ENCODE measurements at regions not wholly inside any gene's neighbourhood (a gene's known extent, or its start where the extent isn't known, plus 50 kb on each side); places are given as distances from the start of the nearest gene placed in this dataset.

DNA sequence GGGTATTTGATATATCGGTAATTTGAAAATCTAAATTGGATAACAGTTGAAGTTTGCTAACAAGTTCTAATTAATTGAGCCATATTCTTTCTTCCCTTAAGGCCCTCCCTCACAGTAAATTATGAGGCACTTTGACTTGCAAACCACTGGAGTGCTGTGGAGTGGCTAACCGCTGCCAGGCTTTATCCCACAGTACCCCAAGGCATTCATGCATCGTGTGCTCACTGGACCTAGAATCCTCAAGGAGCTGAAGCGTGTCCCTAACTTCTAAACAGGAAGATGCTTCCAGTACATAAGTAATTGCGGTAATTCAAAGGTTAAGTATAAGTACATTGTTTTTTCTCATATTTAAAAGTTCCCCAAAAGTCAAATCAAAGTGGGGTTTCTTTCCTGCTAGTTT is 499.9 kb downstream of the TFAP2A start:
- Histone ChIP-seq H3K4me3 (ENCODE audit: low read length) (no peak overlapping the region), H3K27me3 (ENCODE audit: insufficient read depth, low read length) (no peaks in the 10 kb centered on the region), H3K9me3 (ENCODE audit: low read depth, low read length) (no peaks in the 10 kb centered on the region), H3K4me1 (ENCODE audit: insufficient read depth, low read length) (no peaks in the 10 kb centered on the region)

- Histone ChIP-seq H3K27me3 (ENCODE audit: insufficient read depth, low read length) (no peaks in the 10 kb centered on the region), H3K9me3 (ENCODE audit: low read depth, low read length) (no peaks in the 10 kb centered on the region), H3K4me3 (ENCODE audit: low read length) (no peak overlapping the region), H3K4me1 (ENCODE audit: insufficient read depth, low read length) (no peaks in the 10 kb centered on the region)
Observed at GRCh38 chr6:9901376-9901775, 513.5 kb downstream of the TFAP2A start.

GRCh38 chr6:9896806-9897205 is 518.1 kb downstream of the TFAP2A start:
- H3K4me3 ChIP-seq (ENCODE audit: low read length), result no peak overlapping the region
- H3K27me3 ChIP-seq (ENCODE audit: insufficient read depth, low read length), result no peaks in the 10 kb centered on the region
- H3K9me3 ChIP-seq (ENCODE audit: low read depth, low read length), result no peaks in the 10 kb centered on the region
- H3K4me1 ChIP-seq (ENCODE audit: insufficient read depth, low read length), result no peaks in the 10 kb centered on the region

GRCh38 chr6:9890893-9891292 is 524.0 kb downstream of the TFAP2A start:
- Histone ChIP-seq H3K27me3 (ENCODE audit: insufficient read depth, low read length) (no peaks in the 10 kb centered on the region), H3K9me3 (ENCODE audit: low read depth, low read length) (no peaks in the 10 kb centered on the region), H3K4me3 (ENCODE audit: low read length) (no peak overlapping the region), H3K4me1 (ENCODE audit: insufficient read depth, low read length) (no peaks in the 10 kb centered on the region)

- Histone ChIP-seq H3K27me3 (ENCODE audit: insufficient read depth, low read length) (no peaks in the 10 kb centered on the region), H3K9me3 (ENCODE audit: low read depth, low read length) (no peaks in the 10 kb centered on the region), H3K4me3 (ENCODE audit: low read length) (no peak overlapping the region), H3K4me1 (ENCODE audit: insufficient read depth, low read length) (no peaks in the 10 kb centered on the region)
Observed at GRCh38 chr6:9890469-9890868, 524.4 kb downstream of the TFAP2A start.

DNA sequence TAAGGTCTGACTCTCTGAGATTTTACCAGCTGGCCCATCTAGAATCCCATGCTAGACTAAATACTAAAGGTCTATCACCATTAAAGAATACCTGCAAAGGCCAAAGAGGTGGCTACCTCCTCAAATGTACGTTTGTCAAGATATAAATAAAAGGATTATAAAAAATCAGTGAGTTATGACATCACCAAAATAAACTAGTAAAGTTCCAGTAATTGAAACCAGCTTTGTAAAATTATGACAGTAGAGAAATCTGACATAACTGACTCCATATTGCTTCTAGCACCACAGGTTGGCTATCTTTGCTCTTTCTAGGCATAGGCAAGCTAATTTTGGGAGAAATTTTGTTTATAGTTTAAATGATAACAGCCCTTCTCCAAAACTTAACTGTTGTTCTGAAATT is 536.3 kb downstream of the TFAP2A start:
- no peaks in the 10 kb centered on the region for H3K27me3 ChIP-seq (ENCODE audit: insufficient read depth, low read length)
- no peak overlapping the region for H3K4me3 ChIP-seq (ENCODE audit: low read length)

GRCh38 chr6:9875605-9876353 is 539.1 kb downstream of the TFAP2A start:
- no peaks in the 10 kb centered on the region for H3K27me3 ChIP-seq (ENCODE audit: insufficient read depth, low read length)
- peaks cover 5% of the 10 kb centered on the region for H3K9me3 ChIP-seq (ENCODE audit: low read depth, low read length)
- no peak overlapping the region for H3K4me3 ChIP-seq (ENCODE audit: low read length)
- H3K4me1 ChIP-seq (ENCODE audit: insufficient read depth, low read length), result no peaks in the 10 kb centered on the region

More for the DNA sequence above, 536.3 kb downstream of the TFAP2A start:
- peaks cover 13% of the 10 kb centered on the region for H3K9me3 ChIP-seq (ENCODE audit: low read depth, low read length)
- H3K4me1 ChIP-seq (ENCODE audit: insufficient read depth, low read length), result no peaks in the 10 kb centered on the region

- Histone ChIP-seq H3K4me1 (ENCODE audit: insufficient read depth, low read length) (no peaks in the 10 kb centered on the region), H3K27me3 (ENCODE audit: insufficient read depth, low read length) (no peaks in the 10 kb centered on the region), H3K9me3 (ENCODE audit: low read depth, low read length) (peaks cover 5% of the 10 kb centered on the region), H3K4me3 (ENCODE audit: low read length) (no peak overlapping the region)
Observed at GRCh38 chr6:9862603-9863167, 552.2 kb downstream of the TFAP2A start.

- no peak overlapping the region for H3K4me3 ChIP-seq (ENCODE audit: low read length)
- H3K9me3 ChIP-seq (ENCODE audit: low read depth, low read length), result peaks cover 32% of the 10 kb centered on the region
- H3K4me1 ChIP-seq (ENCODE audit: insufficient read depth, low read length), result no peaks in the 10 kb centered on the region
- no peaks in the 10 kb centered on the region for H3K27me3 ChIP-seq (ENCODE audit: insufficient read depth, low read length)
Observed at GRCh38 chr6:9851541-9852380, 563.1 kb downstream of the TFAP2A start.

GRCh38 chr6:9851006-9851405 is 563.9 kb downstream of the TFAP2A start:
- H3K4me1 ChIP-seq (ENCODE audit: insufficient read depth, low read length), result no peaks in the 10 kb centered on the region
- H3K9me3 ChIP-seq (ENCODE audit: low read depth, low read length), result peaks cover 40% of the 10 kb centered on the region
- no peaks in the 10 kb centered on the region for H3K27me3 ChIP-seq (ENCODE audit: insufficient read depth, low read length)
- H3K4me3 ChIP-seq (ENCODE audit: low read length), result no peak overlapping the region

- H3K27me3 ChIP-seq (ENCODE audit: insufficient read depth, low read length), result no peaks in the 10 kb centered on the region
- H3K9me3 ChIP-seq (ENCODE audit: low read depth, low read length), result peaks cover 23% of the 10 kb centered on the region
- H3K4me3 ChIP-seq (ENCODE audit: low read length), result no peak overlapping the region
- no peaks in the 10 kb centered on the region for H3K4me1 ChIP-seq (ENCODE audit: insufficient read depth, low read length)
Observed at GRCh38 chr6:9848094-9848493, 566.8 kb downstream of the TFAP2A start.

DNA sequence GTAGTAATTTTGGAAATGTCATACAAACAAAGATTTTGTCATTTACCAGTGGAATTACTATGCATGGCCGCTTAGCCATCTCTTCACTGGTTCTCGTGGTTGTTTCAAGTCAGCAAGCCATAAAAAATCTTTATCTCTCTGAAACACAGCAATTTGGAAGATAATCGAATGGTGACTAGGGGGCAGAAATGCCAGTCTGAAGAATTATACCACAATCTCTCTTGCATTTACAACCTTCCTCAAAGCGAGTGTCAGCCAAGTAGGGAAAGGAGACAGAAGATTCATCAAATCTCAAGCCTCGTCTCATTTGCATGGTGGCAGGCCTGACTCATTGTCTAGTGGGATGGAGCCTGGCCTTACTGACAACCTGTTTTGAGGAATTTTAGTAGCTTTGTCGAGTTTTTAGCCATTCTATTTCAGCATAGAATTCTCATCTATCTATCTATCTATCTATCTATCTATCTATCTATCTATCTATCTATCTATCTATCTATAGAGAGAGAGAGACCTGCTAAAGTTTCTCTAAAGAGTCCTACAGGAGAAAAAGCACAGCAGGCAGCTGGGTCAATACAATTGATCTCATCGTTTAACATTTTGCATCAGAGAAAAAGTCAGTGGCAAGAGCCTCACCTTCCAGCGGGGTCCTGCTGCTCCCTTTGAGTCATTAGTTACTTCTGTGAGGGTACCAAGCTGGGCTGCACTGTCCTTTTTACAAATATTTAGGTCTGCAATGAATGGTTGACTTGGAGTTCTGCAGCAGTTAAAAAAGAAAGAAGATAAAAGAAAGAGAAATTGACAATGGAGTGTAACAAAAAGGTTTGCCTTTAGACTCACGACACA is 572.8 kb downstream of the TFAP2A start:
- peaks cover 20% of the 10 kb centered on the region for H3K9me3 ChIP-seq (ENCODE audit: low read depth, low read length)
- no peak overlapping the region for H3K4me3 ChIP-seq (ENCODE audit: low read length)
- H3K4me1 ChIP-seq (ENCODE audit: insufficient read depth, low read length), result no peaks in the 10 kb centered on the region
- no peaks in the 10 kb centered on the region for H3K27me3 ChIP-seq (ENCODE audit: insufficient read depth, low read length)

DNA sequence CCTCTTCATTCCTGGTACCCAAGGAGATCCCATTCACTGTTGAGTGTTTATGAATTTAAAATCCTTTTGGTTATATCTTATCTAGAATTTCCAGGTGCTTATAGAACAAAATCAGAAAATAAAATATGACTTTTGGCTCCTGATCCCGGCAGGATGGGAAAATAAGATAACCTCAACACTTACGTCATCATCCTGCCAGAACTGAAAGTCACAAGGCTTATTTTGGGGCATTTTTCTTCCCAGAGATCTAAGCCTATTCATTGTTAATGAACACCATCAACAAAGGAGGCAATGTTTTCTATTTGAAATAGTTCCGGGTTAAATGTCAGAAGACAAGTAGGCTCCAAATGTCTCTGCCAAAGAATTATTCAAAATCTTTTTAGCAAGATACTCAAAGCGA is 580.6 kb downstream of the TFAP2A start:
- H3K9me3 ChIP-seq (ENCODE audit: low read depth, low read length), result no peaks in the 10 kb centered on the region
- no peaks in the 10 kb centered on the region for H3K27me3 ChIP-seq (ENCODE audit: insufficient read depth, low read length)
- no peak overlapping the region for H3K4me3 ChIP-seq (ENCODE audit: low read length)
- no peaks in the 10 kb centered on the region for H3K4me1 ChIP-seq (ENCODE audit: insufficient read depth, low read length)

DNA sequence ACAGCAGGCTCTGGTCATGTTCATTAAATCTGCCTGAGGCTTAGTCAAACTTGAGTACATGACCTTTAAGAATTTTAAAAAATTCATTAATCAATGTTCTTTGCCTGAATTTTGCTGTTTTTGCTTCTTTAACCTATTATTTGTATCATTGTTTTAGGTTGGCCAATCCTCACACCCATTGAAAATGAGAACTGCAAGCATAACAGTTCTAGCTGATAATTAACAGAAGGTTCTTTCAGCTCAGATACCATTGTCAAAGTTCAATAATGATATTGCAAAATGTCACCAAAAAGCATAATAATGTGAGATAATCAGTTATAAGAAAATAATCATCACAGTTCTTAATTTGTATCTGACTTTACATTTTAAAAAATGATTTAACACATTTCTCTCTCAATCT is 583.1 kb downstream of the TFAP2A start:
- Histone ChIP-seq H3K4me3 (ENCODE audit: low read length) (no peak overlapping the region), H3K9me3 (ENCODE audit: low read depth, low read length) (no peaks in the 10 kb centered on the region), H3K4me1 (ENCODE audit: insufficient read depth, low read length) (no peaks in the 10 kb centered on the region), H3K27me3 (ENCODE audit: insufficient read depth, low read length) (no peaks in the 10 kb centered on the region)

DNA sequence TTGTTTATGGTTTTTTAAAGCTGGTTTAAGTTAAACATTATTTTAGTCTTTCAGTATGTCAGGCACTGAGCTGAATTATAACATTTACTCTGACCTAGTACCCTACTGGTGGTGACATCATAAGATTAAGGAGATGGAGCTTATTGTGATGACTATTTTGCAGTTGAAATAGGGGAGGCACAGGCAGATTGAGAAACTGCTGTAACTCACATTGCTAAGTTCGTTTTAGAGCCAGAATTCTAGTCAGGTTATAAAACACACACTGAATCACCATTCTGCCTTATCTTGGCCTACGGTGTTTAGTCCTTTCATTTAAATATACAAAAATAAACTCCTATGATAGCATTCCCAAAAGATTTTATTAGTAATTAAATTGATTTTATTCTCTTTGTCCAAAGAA is 584.1 kb downstream of the TFAP2A start:
- Histone ChIP-seq H3K27me3 (ENCODE audit: insufficient read depth, low read length) (no peaks in the 10 kb centered on the region), H3K9me3 (ENCODE audit: low read depth, low read length) (no peaks in the 10 kb centered on the region), H3K4me1 (ENCODE audit: insufficient read depth, low read length) (no peaks in the 10 kb centered on the region), H3K4me3 (ENCODE audit: low read length) (no peak overlapping the region)
